ENCODE measurements at regions not wholly inside any gene's neighbourhood (a gene's known extent, or its start where the extent isn't known, plus 50 kb on each side); places are given as distances from the start of the nearest gene placed in this dataset.

GRCh38 chr5:61991866-61992265 lies 314.1 kb upstream of the KIF2A start:
- no peak for TF ChIP-seq CTCF (IDR thresholded peaks at IDR 0.05; ENCODE audit: extremely low read depth in 1 of 2, insufficient read depth in 1 of 2, low read depth in 1 of 2, low read length in 2 of 2)
- TF ChIP-seq POLR2A (IDR thresholded peaks at IDR 0.05; ENCODE audit: low read depth, low read length), result no peak
- TF ChIP-seq EZH2 (IDR thresholded peaks at IDR 0.05; ENCODE audit: borderline replicate concordance, low read depth, low read length, severe bottlenecking), result no peak
